Fibroblast of lung (primary cell): ENCODE measurements at regions not wholly inside any gene's neighbourhood (a gene's known extent, or its start where the extent isn't known, plus 50 kb on each side); places are given as distances from the start of the nearest gene placed in this dataset.

Source experiments
- DNase-seq, 2 donors: peaks; one replicate each; pipeline versions ENCODE4 v3.0.0 to v3.0.0-alpha.2; 2010; ENCODE audit warnings: low read depth in 2 of 2
- H2AFZ ChIP-seq: 2 replicates; pipeline ENCODE4 v1.5.1; 2012; ENCODE audit warnings: low read length, control low read depth, inconsistent platforms
- H3K27ac ChIP-seq: 2 replicates; pipeline ENCODE4 v1.5.1; 2011; ENCODE audit warnings: low read length, control low read depth; ENCODE audit not compliant: insufficient read depth
- H3K27me3 ChIP-seq: 2 replicates; pipeline ENCODE4 v1.5.1; 2011; ENCODE audit warnings: mild to moderate bottlenecking, low read length; ENCODE audit not compliant: control insufficient read depth, insufficient read depth
- H3K36me3 ChIP-seq: 2 replicates; pipeline ENCODE4 v1.5.1; 2011; ENCODE audit warnings: low read length; ENCODE audit not compliant: control insufficient read depth, insufficient read depth
- H3K4me1 ChIP-seq: 2 replicates; pipeline ENCODE4 v1.5.1; 2011; ENCODE audit warnings: low read length; ENCODE audit not compliant: control insufficient read depth, insufficient read depth; ENCODE audit errors: extremely low read depth
- H3K4me2 ChIP-seq: 2 replicates; pipeline ENCODE4 v1.5.1; 2011; ENCODE audit warnings: low read length, control low read depth; ENCODE audit not compliant: insufficient read depth; ENCODE audit errors: extremely low read depth
- H3K4me3 ChIP-seq, 4 experiments: fragments of 200-600 bp in 1 of 4; sonication (generic) in 1 of 4; replicated peaks in 1 of 4; 2 replicates each; pipeline ENCODE4 v1.5.1; 2011 to 2016; ENCODE audit warnings: low read length in 4 of 4, low read depth in 3 of 4, mild to moderate bottlenecking in 3 of 4, control low read depth in 2 of 4, inconsistent platforms in 1 of 4, mixed read lengths in 1 of 4; ENCODE audit not compliant: insufficient read depth in 1 of 4; ENCODE audit errors: control extremely low read depth in 1 of 4
- H3K79me2 ChIP-seq: 2 replicates; pipeline ENCODE4 v1.5.1; 2012; ENCODE audit warnings: mild to moderate bottlenecking, low read length, inconsistent platforms; ENCODE audit not compliant: control insufficient read depth, insufficient read depth
- H3K9ac ChIP-seq: 2 replicates; pipeline ENCODE4 v1.5.1; 2011; ENCODE audit warnings: mild to moderate bottlenecking, low read length, control low read depth; ENCODE audit not compliant: insufficient read depth
- H3K9me3 ChIP-seq: 2 replicates; pipeline ENCODE4 v1.5.1; 2012; ENCODE audit warnings: low read depth, low read length; ENCODE audit not compliant: control insufficient read depth, insufficient read depth
- H4K20me1 ChIP-seq: 2 replicates; pipeline ENCODE4 v1.5.1; 2011; ENCODE audit warnings: low read length; ENCODE audit not compliant: control insufficient read depth, insufficient read depth; ENCODE audit errors: extremely low read depth
- EZH2 ChIP-seq: IDR thresholded peaks from 2 replicates; pipeline ENCODE4 v1.5.1; 2012; ENCODE audit warnings: low read length, control low read depth, mild to moderate bottlenecking; ENCODE audit errors: missing control alignments
- TF ChIP-seq, protein P1 (sequence below), 2 donors: IDR thresholded peaks in 1 of 2; conservative IDR thresholded peaks in 1 of 2; 1 replicate in 1 of 2; 2 replicates in 1 of 2; pipeline ENCODE4 v1.5.1; 2011 to 2012; ENCODE audit warnings: low read length in 2 of 2, control low read depth in 1 of 2, inconsistent platforms in 1 of 2, low read depth in 1 of 2, mild to moderate bottlenecking in 1 of 2

GRCh38 chr13:63189712-63190111 is 1774.1 kb upstream of the PCDH20 start:
- no peaks in the 10 kb centered on the region for H4K20me1 ChIP-seq
- H3K4me1 ChIP-seq, result no peaks in the 10 kb centered on the region
- H3K4me2 ChIP-seq, result no peak overlapping the region
- no peak overlapping the region for H3K9ac ChIP-seq
- no peaks in the 10 kb centered on the region for H3K9me3 ChIP-seq
- H3K36me3 ChIP-seq, result no peaks in the 10 kb centered on the region
- DNase-seq, result no peak
- no peaks in the 10 kb centered on the region for H3K27me3 ChIP-seq
- no peaks in the 10 kb centered on the region for H3K79me2 ChIP-seq
- no peak overlapping the region for H3K4me3 ChIP-seq
- H2AFZ ChIP-seq, result no peak overlapping the region
- no peak overlapping the region for H3K27ac ChIP-seq
- TF ChIP-seq, protein P1, sequence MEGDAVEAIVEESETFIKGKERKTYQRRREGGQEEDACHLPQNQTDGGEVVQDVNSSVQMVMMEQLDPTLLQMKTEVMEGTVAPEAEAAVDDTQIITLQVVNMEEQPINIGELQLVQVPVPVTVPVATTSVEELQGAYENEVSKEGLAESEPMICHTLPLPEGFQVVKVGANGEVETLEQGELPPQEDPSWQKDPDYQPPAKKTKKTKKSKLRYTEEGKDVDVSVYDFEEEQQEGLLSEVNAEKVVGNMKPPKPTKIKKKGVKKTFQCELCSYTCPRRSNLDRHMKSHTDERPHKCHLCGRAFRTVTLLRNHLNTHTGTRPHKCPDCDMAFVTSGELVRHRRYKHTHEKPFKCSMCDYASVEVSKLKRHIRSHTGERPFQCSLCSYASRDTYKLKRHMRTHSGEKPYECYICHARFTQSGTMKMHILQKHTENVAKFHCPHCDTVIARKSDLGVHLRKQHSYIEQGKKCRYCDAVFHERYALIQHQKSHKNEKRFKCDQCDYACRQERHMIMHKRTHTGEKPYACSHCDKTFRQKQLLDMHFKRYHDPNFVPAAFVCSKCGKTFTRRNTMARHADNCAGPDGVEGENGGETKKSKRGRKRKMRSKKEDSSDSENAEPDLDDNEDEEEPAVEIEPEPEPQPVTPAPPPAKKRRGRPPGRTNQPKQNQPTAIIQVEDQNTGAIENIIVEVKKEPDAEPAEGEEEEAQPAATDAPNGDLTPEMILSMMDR (conservative IDR thresholded peaks at IDR 0.05 in 1 of 2, IDR thresholded peaks at IDR 0.05 in 1 of 2; ENCODE audit: low read depth in 1 of 2, low read length in 2 of 2), result no peak
- no peak for TF ChIP-seq EZH2

- peak; percentile 64 to 93 for DNase-seq
- Histone ChIP-seq H4K20me1 (no peaks in the 10 kb centered on the region), H2AFZ (no peak overlapping the region), H3K27ac (no peak overlapping the region), H3K27me3 (no peaks in the 10 kb centered on the region), H3K4me1 (no peaks in the 10 kb centered on the region), H3K9ac (no peak overlapping the region), H3K36me3 (no peaks in the 10 kb centered on the region), H3K79me2 (no peaks in the 10 kb centered on the region), H3K4me3 (no peak overlapping the region), H3K4me2 (no peak overlapping the region), H3K9me3 (no peaks in the 10 kb centered on the region)
- TF ChIP-seq EZH2, result no peak
- TF ChIP-seq, protein P1 (conservative IDR thresholded peaks at IDR 0.05 in 1 of 2, IDR thresholded peaks at IDR 0.05 in 1 of 2; ENCODE audit: low read depth in 1 of 2, low read length in 2 of 2), result no peak
Measured at GRCh38 chr13:63184693-63185092, 1769.0 kb upstream of the PCDH20 start.

DNA sequence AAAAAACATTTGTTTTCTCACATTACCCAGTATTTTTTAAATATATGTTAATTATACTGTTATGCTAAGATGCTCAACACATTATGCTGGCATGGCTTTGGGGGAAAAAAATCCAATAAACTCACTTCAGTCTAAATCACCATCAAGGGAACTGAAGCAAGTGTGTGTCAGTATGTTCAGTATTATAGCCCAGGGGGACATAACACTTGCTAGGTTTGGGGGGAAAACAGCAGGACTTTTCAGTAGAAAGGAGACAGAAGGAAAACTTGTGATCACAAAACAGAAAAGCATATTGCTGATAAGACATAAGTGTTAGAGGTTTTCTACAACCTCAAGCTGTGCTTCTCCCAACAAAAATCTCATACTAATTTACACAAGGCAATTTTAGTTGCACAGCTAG is 1759.9 kb upstream of the PCDH20 start:
- TF ChIP-seq, protein P1 (conservative IDR thresholded peaks at IDR 0.05 in 1 of 2, IDR thresholded peaks at IDR 0.05 in 1 of 2; ENCODE audit: low read depth in 1 of 2, low read length in 2 of 2), result no peak
- no peak for TF ChIP-seq EZH2
- Histone ChIP-seq H2AFZ (no peak overlapping the region), H3K4me2 (no peak overlapping the region), H3K9ac (no peak overlapping the region), H3K4me1 (no peaks in the 10 kb centered on the region), H3K27ac (no peak overlapping the region), H3K36me3 (no peaks in the 10 kb centered on the region), H4K20me1 (no peaks in the 10 kb centered on the region), H3K9me3 (no peaks in the 10 kb centered on the region), H3K27me3 (no peaks in the 10 kb centered on the region), H3K4me3 (no peak overlapping the region), H3K79me2 (no peaks in the 10 kb centered on the region)
- no peak for DNase-seq
